ENCODE measurements at regions not wholly inside any gene's neighbourhood (a gene's known extent, or its start where the extent isn't known, plus 50 kb on each side); places are given as distances from the start of the nearest gene placed in this dataset.

DNA sequence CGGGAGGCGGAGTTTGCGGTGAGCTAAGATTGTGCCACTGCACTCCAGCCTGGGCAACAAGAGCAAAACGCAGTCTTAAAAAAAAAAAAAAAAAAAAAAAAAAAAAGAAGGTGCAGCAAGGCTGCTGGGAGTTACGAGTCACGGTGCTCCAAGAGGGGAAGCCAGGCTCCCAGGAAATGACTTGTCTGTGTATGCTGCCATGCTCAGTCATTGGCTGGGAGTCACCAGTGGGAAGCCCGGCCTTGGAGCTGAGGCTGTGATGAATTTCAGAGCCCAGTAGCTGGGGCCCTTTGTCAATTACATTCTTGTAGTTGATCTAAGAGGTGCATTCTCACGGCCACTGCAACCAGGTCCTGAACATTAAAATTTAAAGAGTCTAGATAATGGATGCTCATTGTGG is 1105.1 kb upstream of the TENM3 start:
- BruUV-seq (replicated peaks) = no TSS peak
- Histone ChIP-seq H4K5ac (ENCODE audit: low read depth, low read length) (no peak overlapping the region), H3K23ac (ENCODE audit: low read depth, low read length) (no peak overlapping the region), H2AFZ (replicated peaks; ENCODE audit: low read length, poor library complexity) (no peak overlapping the region), H3K4me2 (ENCODE audit: low read depth, low read length) (no peak overlapping the region), H3K4ac (ENCODE audit: low read depth, low read length) (no peak overlapping the region), H3K79me1 (ENCODE audit: low read depth in 1 of 2, low read length in 2 of 2) (no peaks in the 10 kb centered on the region), H3K18ac (ENCODE audit: low read depth, low read length) (no peak overlapping the region), H2BK120ac (ENCODE audit: low read depth, low read length) (no peak overlapping the region), H3K14ac (replicated peaks; ENCODE audit: low read depth, low read length) (no peak overlapping the region), H3K9me3 (ENCODE audit: control insufficient read depth, insufficient read depth, low read length) (peaks cover under 1% of the 10 kb centered on the region), H3K4me3 (ENCODE audit: insufficient read depth, low read depth, low read length) (no peak overlapping the region), H2BK15ac (ENCODE audit: low read depth, low read length) (no peak overlapping the region), H2BK5ac (ENCODE audit: low read depth, low read length, poor library complexity, severe bottlenecking) (no peak overlapping the region), H3K9ac (ENCODE audit: low read depth, low read length) (no peak overlapping the region), H2AK5ac (ENCODE audit: low read depth, low read length) (no peak overlapping the region), H3K36me3 (ENCODE audit: control insufficient read depth, insufficient read depth, low read length) (no peaks in the 10 kb centered on the region), H4K91ac (ENCODE audit: insufficient read depth, low read depth, low read length) (no peak overlapping the region), H2AK9ac (replicated peaks; ENCODE audit: low read depth, low read length, poor library complexity) (no peak overlapping the region), H3K27ac (ENCODE audit: insufficient read depth, low read length) (no peak overlapping the region), H4K20me1 (ENCODE audit: insufficient read depth, low read length) (no peaks in the 10 kb centered on the region), H3K56ac (ENCODE audit: extremely low read depth, insufficient read depth, low read length) (no peak overlapping the region), H3K9me1 (ENCODE audit: insufficient read depth, low read length) (no peaks in the 10 kb centered on the region; the same call in 1 of the 2 replicates), H2BK20ac (ENCODE audit: low read depth, low read length) (no peak overlapping the region), H3K27me3 (ENCODE audit: control insufficient read depth, insufficient read depth, low read length) (no peaks in the 10 kb centered on the region), H4K8ac (ENCODE audit: low read depth in 2 of 2, low read length in 2 of 2) (no peak overlapping the region), H3K4me1 (ENCODE audit: control insufficient read depth, insufficient read depth, low read length) (no peaks in the 10 kb centered on the region)
- ChIA-PET POLR2A (ENCODE audit: unreplicated experiment) (no interaction called here), CTCF (no interaction called here)
- ATAC-seq (ENCODE audit: low read depth) (no peak), DNase-seq (no peak)
- TF ChIP-seq SMC3 (IDR thresholded peaks at IDR 0.05; ENCODE audit: low read depth, low read length) (no peak), MAZ (IDR thresholded peaks at IDR 0.05; ENCODE audit: borderline replicate concordance, low read depth, low read length) (no peak), CHD1 (IDR thresholded peaks at IDR 0.05; ENCODE audit: low read depth, low read length) (no peak), MAFK (IDR thresholded peaks at IDR 0.05; ENCODE audit: low read depth, low read length) (no peak), FOS (IDR thresholded peaks at IDR 0.05; ENCODE audit: low read depth, low read length) (no peak), RFX5 (IDR thresholded peaks at IDR 0.05; ENCODE audit: low read depth, low read length) (no peak), CTCF (conservative IDR thresholded peaks at IDR 0.05; ENCODE audit: low read depth, low read length) (no peak)
- in situ Hi-C loops (cut with MboI; ENCODE audit: low sequenced_read_pairs) = loop anchor here (25.0 kb wide), 1 partner anchor 1674 kb away; no protein-coding TSS in a partner anchor
- intact Hi-C loops (cut with micrococcal nuclease) = no loop called here
- WGBS, 2 experiments (ENCODE audit: extremely low coverage in 2 of 2, insufficient read length in 1 of 2) = no CpG with 5 or more reads among the region's 8 CpGs
- dilution Hi-C loops (cut with HindIII; ENCODE audit: low sequenced_read_pairs, unreplicated experiment) = no loop called here

Measured in IMR-90 (cell line).